ENCODE measurements at regions not wholly inside any gene's neighbourhood (a gene's known extent, or its start where the extent isn't known, plus 50 kb on each side); places are given as distances from the start of the nearest gene placed in this dataset.

DNA sequence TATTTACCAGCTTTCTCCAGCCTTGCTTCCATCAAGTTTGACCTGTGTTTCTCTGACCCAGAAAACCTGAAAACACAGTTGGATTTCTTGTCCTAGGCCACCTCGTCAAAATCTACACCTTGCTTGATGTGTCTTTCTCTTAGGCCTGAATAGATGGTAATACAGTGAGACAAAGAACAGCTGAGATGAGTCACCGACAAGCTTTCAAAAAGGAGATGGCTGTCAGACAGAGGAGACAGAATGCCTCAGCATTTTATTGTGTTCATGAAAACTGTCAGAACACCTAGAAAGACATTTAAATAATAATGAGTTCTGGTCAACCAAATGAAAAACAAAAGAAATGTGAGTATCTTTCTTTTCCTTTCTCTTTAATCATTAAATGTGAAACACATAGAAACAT, 119.7 kb upstream of the SORCS1 start:
- no peak for DNase-seq (ENCODE audit: extremely low spot score)
- intact Hi-C loops (cut with DNase I) = no loop called here
- Histone ChIP-seq H3K9me3 (peaks cover 0 to 5% (median 0%) of the 10 kb centered on the region in 4 donors), H3K36me3 (no peaks in the 10 kb centered on the region), H3K4me3 (no peak overlapping the region), H3K27me3 (no peaks in the 10 kb centered on the region), H3K27ac (replicated peaks in 1 of 4) (no peak overlapping the region), H3K4me1 (no peaks in the 10 kb centered on the region)
- 77% methylated on average over 2 of the region's 2 CpGs for WGBS
- no peak for TF ChIP-seq POLR2A (IDR thresholded peaks at IDR 0.05; ENCODE audit: low read depth)
- TF ChIP-seq POLR2AphosphoS5 (IDR thresholded peaks at IDR 0.05) = no peak
- no peak for TF ChIP-seq EP300 (IDR thresholded peaks at IDR 0.05)

DNA sequence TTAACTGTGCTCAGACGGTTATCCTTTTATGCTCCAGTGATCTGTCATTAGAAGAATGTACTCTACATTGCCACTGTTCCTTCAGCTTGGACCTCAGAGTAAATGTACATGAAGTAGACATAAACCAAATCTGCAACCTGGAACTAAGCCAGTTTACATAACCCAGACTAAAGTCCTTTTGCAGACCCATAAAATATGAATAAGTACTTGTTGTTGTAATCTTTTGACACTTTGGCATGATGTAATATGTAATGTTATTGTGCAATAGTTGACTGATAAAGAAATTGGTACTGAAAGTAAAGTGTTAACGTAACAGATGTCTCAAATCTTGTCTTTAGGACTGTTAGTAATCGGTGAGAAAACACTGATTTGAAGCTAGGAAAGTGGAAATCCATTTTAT, 115.8 kb upstream of the SORCS1 start:
- no peak for DNase-seq (ENCODE audit: extremely low spot score)
- TF ChIP-seq, protein P1, sequence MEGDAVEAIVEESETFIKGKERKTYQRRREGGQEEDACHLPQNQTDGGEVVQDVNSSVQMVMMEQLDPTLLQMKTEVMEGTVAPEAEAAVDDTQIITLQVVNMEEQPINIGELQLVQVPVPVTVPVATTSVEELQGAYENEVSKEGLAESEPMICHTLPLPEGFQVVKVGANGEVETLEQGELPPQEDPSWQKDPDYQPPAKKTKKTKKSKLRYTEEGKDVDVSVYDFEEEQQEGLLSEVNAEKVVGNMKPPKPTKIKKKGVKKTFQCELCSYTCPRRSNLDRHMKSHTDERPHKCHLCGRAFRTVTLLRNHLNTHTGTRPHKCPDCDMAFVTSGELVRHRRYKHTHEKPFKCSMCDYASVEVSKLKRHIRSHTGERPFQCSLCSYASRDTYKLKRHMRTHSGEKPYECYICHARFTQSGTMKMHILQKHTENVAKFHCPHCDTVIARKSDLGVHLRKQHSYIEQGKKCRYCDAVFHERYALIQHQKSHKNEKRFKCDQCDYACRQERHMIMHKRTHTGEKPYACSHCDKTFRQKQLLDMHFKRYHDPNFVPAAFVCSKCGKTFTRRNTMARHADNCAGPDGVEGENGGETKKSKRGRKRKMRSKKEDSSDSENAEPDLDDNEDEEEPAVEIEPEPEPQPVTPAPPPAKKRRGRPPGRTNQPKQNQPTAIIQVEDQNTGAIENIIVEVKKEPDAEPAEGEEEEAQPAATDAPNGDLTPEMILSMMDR (IDR thresholded peaks at IDR 0.05) = no peak
- intact Hi-C loops (cut with DNase I) = no loop called here
- H3K27ac ChIP-seq (replicated peaks in 1 of 4) = no peak overlapping the region
- H3K36me3 ChIP-seq = no peaks in the 10 kb centered on the region
- no peaks in the 10 kb centered on the region for H3K4me1 ChIP-seq
- H3K9me3 ChIP-seq = no peaks in the 10 kb centered on the region
- WGBS = 35% methylated on average over 3 of the region's 3 CpGs
- no peaks in the 10 kb centered on the region for H3K27me3 ChIP-seq
- H3K4me3 ChIP-seq = no peak overlapping the region

DNA sequence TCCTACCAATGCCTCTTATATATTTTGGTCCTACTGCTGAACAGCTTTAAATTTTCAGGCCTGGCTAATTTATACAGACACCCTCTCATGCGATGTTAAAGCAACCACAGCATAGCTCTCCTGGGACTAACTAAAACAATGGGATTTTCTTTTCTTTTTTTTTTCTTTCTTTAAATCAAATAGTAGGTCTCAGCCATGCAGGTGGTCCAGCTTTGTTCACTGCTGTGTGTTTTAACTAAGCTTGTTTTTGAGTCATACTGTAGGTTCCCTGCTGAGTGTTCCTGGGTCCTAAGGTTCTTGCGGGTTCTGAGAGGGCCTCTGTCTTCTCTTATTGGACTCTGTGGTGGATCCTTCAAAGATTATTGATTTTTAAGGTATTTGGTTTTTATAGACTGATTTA, 113.1 kb upstream of the SORCS1 start:
- H3K4me1 ChIP-seq = no peaks in the 10 kb centered on the region
- no peak for TF ChIP-seq POLR2AphosphoS5 (IDR thresholded peaks at IDR 0.05)
- TF ChIP-seq, protein P1 (IDR thresholded peaks at IDR 0.05) = no peak
- no peak for TF ChIP-seq POLR2A (IDR thresholded peaks at IDR 0.05; ENCODE audit: low read depth)
- TF ChIP-seq EP300 (IDR thresholded peaks at IDR 0.05) = no peak
- WGBS = 64% methylated on average over 2 of the region's 2 CpGs
- H3K36me3 ChIP-seq = no peaks in the 10 kb centered on the region
- no peak for DNase-seq (ENCODE audit: extremely low spot score)
- intact Hi-C loops (cut with DNase I) = no loop called here
- no peaks in the 10 kb centered on the region for H3K9me3 ChIP-seq
- H3K27me3 ChIP-seq = no peaks in the 10 kb centered on the region
- no peak overlapping the region for H3K27ac ChIP-seq (replicated peaks in 1 of 4)
- H3K4me3 ChIP-seq = no peak overlapping the region

DNA sequence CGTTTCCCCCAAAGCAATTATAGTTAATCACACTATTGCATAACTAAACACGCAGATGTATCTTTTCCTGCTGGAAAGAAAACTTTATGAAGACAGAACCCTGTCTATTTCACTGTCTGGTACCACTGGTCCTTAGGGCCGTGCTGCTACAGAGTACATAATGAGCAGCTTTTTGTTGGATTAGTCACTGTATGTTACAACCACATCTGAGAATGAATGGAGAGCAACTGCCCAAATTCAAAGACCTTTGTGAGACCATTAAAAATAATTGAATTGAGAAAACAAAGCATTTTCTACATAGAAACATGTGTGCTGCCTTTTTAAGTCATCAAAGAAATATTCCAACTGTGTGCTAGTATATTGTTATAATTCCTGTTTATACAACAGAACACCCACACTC, 111.3 kb upstream of the SORCS1 start:
- H3K36me3 ChIP-seq = no peaks in the 10 kb centered on the region
- TF ChIP-seq EP300 (IDR thresholded peaks at IDR 0.05) (no peak), POLR2AphosphoS5 (IDR thresholded peaks at IDR 0.05) (no peak), POLR2A (IDR thresholded peaks at IDR 0.05; ENCODE audit: low read depth) (no peak)
- TF ChIP-seq, protein P1 (IDR thresholded peaks at IDR 0.05) = no peak
- no peak for DNase-seq (ENCODE audit: extremely low spot score)
- intact Hi-C loops (cut with DNase I) = no loop called here
- no peak overlapping the region for H3K4me3 ChIP-seq
- no peaks in the 10 kb centered on the region for H3K4me1 ChIP-seq
- 78% methylated on average over 3 of the region's 3 CpGs for WGBS
- H3K27me3 ChIP-seq = no peaks in the 10 kb centered on the region
- no peak overlapping the region for H3K27ac ChIP-seq (replicated peaks in 1 of 4)
- H3K9me3 ChIP-seq = no peaks in the 10 kb centered on the region

DNA sequence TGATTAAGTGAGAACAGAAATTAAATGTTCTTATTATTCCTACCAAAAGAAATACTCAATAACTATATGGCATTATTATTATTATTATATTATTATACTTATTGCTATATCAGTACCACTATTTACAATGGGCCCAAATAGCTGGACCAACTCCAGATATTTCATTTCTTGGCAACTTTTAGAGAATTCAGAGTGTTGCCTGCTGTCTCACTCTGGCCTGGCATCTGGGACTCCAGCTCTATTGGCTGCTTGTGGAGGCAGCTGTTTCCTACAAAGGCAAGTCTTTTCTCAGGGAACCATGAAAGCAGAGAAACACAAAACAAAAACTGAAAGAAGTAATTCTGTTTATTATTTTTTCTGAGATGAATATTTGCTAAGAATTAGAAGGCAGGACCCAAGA, 105.1 kb upstream of the SORCS1 start:
- no peak for DNase-seq (ENCODE audit: extremely low spot score)
- TF ChIP-seq, protein P1 (IDR thresholded peaks at IDR 0.05) = no peak
- TF ChIP-seq POLR2A (IDR thresholded peaks at IDR 0.05; ENCODE audit: low read depth) = no peak
- TF ChIP-seq EP300 (IDR thresholded peaks at IDR 0.05) = no peak
- TF ChIP-seq POLR2AphosphoS5 (IDR thresholded peaks at IDR 0.05) = no peak
- intact Hi-C loops (cut with DNase I) = no loop called here
- Histone ChIP-seq H3K36me3 (no peaks in the 10 kb centered on the region), H3K9me3 (no peaks in the 10 kb centered on the region), H3K27ac (replicated peaks in 1 of 4) (no peak overlapping the region), H3K4me3 (no peak overlapping the region), H3K27me3 (no peaks in the 10 kb centered on the region), H3K4me1 (no peaks in the 10 kb centered on the region)
